Right atrium auricular region (tissue), 2 donors: ENCODE measurements at regions not wholly inside any gene's neighbourhood (a gene's known extent, or its start where the extent isn't known, plus 50 kb on each side); places are given as distances from the start of the nearest gene placed in this dataset.

Experiments used
- DNase-seq: peaks from one replicate; pipeline ENCODE4 v3.0.0-alpha.2; 2019; ENCODE audit warnings: low spot score
- H3K27ac ChIP-seq, 2 donors: fragments of 200-600 bp; sonication (generic); 1 replicate in 1 of 2; 2 replicates in 1 of 2; pipeline ENCODE4 v1.5.1; 2016 to 2019
- H3K27me3 ChIP-seq, 2 donors: fragments of 200-600 bp; sonication (generic); one replicate each; pipeline versions ENCODE4 v1.5.1 to v1.6.0; 2017 to 2019
- H3K36me3 ChIP-seq: fragments of 200-600 bp; sonication (generic); one replicate; pipeline ENCODE4 v1.5.1; 2016
- H3K4me1 ChIP-seq, 2 donors: fragments of 200-600 bp; sonication (generic); one replicate each; pipeline versions ENCODE4 v1.5.1 to v1.6.0; 2017 to 2019
- H3K4me3 ChIP-seq, 2 donors: fragments of 200-600 bp; sonication (generic); 1 replicate in 1 of 2; 2 replicates in 1 of 2; pipeline ENCODE4 v1.5.1; 2017 to 2019; ENCODE audit warnings: mild to moderate bottlenecking in 1 of 2, moderate library complexity in 1 of 2
- H3K9me3 ChIP-seq, 2 donors: fragments of 200-600 bp; sonication (generic); one replicate each; pipeline ENCODE4 v1.5.1; 2019
- TF ChIP-seq, protein P1 (sequence below), 2 donors: fragments of 200-600 bp; sonication (generic); IDR thresholded peaks; one replicate each; pipeline ENCODE4 v1.5.1; 2019; ENCODE audit warnings: antibody characterized with exemption in 2 of 2

DNA sequence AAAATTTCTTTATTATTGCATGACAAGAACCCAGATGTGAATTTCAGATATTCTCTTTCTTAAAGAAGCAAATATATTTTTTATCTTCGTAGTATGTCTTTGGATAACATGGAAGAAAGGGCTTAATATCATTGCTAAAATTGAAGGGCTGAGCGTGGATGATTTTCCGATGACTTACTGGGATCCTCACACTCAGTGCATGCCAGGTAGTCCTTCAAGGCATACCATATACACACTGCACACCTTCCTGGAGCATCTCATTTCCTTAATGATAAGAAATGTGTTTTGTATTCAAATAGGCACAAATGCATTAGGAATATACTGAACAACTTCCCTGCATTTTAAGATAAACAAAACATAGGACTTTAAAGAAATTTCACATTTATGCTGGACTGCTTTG is 193.9 kb upstream of the MAP3K7 start:
- Histone ChIP-seq H3K36me3 (no peaks in the 10 kb centered on the region), H3K4me3 (no peak overlapping the region), H3K27me3 (no peaks in the 10 kb centered on the region), H3K27ac (no peak overlapping the region), H3K4me1 (no peaks in the 10 kb centered on the region), H3K9me3 (no peaks in the 10 kb centered on the region)
- DNase-seq, result no peak
- TF ChIP-seq, protein P1, sequence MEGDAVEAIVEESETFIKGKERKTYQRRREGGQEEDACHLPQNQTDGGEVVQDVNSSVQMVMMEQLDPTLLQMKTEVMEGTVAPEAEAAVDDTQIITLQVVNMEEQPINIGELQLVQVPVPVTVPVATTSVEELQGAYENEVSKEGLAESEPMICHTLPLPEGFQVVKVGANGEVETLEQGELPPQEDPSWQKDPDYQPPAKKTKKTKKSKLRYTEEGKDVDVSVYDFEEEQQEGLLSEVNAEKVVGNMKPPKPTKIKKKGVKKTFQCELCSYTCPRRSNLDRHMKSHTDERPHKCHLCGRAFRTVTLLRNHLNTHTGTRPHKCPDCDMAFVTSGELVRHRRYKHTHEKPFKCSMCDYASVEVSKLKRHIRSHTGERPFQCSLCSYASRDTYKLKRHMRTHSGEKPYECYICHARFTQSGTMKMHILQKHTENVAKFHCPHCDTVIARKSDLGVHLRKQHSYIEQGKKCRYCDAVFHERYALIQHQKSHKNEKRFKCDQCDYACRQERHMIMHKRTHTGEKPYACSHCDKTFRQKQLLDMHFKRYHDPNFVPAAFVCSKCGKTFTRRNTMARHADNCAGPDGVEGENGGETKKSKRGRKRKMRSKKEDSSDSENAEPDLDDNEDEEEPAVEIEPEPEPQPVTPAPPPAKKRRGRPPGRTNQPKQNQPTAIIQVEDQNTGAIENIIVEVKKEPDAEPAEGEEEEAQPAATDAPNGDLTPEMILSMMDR (IDR thresholded peaks at IDR 0.05), result no peak

DNA sequence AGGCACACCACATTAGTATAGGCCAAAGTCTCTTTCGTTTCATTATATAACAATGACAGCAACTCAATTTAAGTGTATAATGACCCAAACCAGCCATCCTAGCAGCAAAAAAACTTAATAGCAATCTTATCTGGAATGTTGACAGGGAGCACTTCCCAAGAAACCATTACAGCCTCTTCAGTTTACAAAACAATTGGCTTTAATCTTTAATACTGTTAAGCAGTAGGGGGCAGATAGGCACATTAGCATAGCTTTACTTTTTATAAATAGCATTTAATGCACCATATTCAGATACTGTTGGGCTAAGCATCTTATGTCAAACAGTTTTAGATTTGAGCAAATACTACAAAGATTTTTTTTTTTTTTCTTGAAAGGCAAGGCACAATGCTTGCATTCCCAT is 193.3 kb upstream of the MAP3K7 start:
- no peaks in the 10 kb centered on the region for H3K36me3 ChIP-seq
- no peak overlapping the region for H3K27ac ChIP-seq
- no peak overlapping the region for H3K4me3 ChIP-seq
- no peaks in the 10 kb centered on the region for H3K27me3 ChIP-seq
- H3K4me1 ChIP-seq, result no peaks in the 10 kb centered on the region
- TF ChIP-seq, protein P1 (IDR thresholded peaks at IDR 0.05), result no peak
- DNase-seq, result no peak
- no peaks in the 10 kb centered on the region for H3K9me3 ChIP-seq

DNA sequence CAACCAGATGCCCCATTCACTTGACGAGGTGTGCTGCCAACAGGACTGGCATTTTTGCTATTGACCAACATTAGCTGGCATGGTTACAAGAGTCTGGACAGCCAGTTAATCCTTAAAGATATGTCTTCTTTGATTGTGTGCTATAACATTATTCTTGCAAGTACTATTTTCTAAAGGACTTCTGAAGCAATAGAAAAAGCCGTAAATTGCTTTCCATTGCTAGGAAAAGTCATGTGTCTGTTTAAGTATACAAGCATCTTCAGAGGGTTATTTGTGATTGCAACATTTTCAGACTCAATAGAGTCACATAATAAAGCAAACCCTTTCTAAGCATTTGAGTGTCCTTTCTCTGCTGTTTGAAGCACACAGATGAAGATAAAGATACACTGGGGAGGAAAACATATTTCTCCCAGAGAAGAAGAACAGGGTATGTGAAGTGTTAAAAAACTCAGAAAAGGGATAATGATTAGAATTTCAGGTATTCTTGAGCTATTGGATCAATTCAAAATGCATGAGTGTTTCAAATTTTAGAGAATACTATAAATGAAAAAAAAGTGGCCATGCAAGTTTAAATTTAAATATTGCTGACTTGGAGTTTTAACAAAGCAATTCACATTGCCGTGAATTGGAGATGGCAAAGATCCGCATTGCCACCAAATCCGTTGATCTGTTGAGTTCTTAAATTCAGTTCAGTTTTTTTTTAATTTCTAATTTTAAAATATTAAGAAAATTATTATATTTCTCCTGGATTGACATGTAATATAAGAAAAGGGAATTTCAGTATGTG is 191.7 kb upstream of the MAP3K7 start:
- Histone ChIP-seq H3K27me3 (no peaks in the 10 kb centered on the region), H3K4me3 (no peak overlapping the region), H3K27ac (no peak overlapping the region), H3K9me3 (no peaks in the 10 kb centered on the region), H3K36me3 (no peaks in the 10 kb centered on the region), H3K4me1 (no peaks in the 10 kb centered on the region)
- DNase-seq, result no peak
- TF ChIP-seq, protein P1 (IDR thresholded peaks at IDR 0.05), result no peak

DNA sequence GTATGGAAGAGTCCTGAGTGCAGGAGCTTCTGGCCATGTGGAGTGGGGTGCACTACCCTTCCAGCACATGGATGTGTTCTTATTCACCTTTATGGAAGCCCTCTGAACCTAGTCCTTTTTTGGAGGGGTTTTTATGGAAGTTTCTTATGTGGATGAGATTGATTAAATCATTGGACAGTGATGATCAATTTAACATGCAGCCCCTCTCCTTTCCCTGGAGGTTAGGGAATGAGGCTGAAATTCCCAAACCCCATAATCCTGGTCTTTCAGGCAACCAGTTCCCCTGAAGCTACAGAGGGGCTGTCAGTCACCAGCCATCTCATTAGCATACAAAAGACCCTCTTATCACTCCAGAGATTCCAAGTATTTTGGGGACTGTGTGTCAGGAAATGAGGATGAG is 183.9 kb upstream of the MAP3K7 start:
- Histone ChIP-seq H3K4me1 (no peaks in the 10 kb centered on the region), H3K4me3 (no peak overlapping the region), H3K9me3 (no peaks in the 10 kb centered on the region), H3K27ac (no peak overlapping the region), H3K36me3 (no peaks in the 10 kb centered on the region), H3K27me3 (no peaks in the 10 kb centered on the region)
- no peak for DNase-seq
- TF ChIP-seq, protein P1 (IDR thresholded peaks at IDR 0.05), result no peak

DNA sequence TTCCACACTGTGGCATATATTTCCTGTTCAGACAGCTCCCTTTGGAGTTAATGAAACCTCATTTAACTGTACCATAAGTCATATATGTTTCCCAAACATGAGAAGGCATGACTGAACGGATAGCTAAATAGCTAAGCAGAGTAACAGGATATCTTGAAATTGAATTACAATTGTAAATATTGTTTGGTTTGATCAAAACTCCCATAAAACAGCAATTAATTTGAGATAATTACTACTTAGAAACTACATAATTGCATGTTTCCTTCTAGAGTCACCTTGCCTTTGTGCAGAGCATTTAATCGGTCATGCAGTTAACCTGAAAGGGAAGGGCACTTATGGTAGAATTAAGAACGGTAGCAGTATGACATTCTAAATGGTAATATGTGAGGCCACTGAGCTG is 179.0 kb upstream of the MAP3K7 start:
- no peak overlapping the region for H3K27ac ChIP-seq

More for the DNA sequence above, 179.0 kb upstream of the MAP3K7 start:
- Histone ChIP-seq H3K4me1 (no peaks in the 10 kb centered on the region), H3K36me3 (no peaks in the 10 kb centered on the region), H3K9me3 (no peaks in the 10 kb centered on the region), H3K4me3 (no peak overlapping the region), H3K27me3 (no peaks in the 10 kb centered on the region)
- TF ChIP-seq, protein P1 (IDR thresholded peaks at IDR 0.05), result no peak
- no peak for DNase-seq
